ENCODE measurements at regions not wholly inside any gene's neighbourhood (a gene's known extent, or its start where the extent isn't known, plus 50 kb on each side); places are given as distances from the start of the nearest gene placed in this dataset.

GRCh38 chr16:82470016-82470415, 156.8 kb upstream of the CDH13 start:
- H3K9me3 ChIP-seq (ENCODE audit: control insufficient read depth in 1 of 2, insufficient read depth in 1 of 2, low read length in 2 of 2), result peaks cover 0 to 4% of the 10 kb centered on the region in 2 experiments
- no peaks in the 10 kb centered on the region for H3K36me3 ChIP-seq (ENCODE audit: insufficient read depth, low read length)
- H3K27ac ChIP-seq (ENCODE audit: low read depth in 1 of 2, low read length in 2 of 2), result no peak overlapping the region
- H3K4me3 Mint-ChIP-seq, result no peak overlapping the region
- peaks cover 27% of the 10 kb centered on the region for H3K27me3 Mint-ChIP-seq
- H3K4me1 Mint-ChIP-seq (ENCODE audit: low read depth), result no peaks in the 10 kb centered on the region
- ATAC-seq (ENCODE audit: poor library complexity) (no peak), DNase-seq (no peak)
- TF ChIP-seq CTCF (IDR thresholded peaks at IDR 0.05), result no peak
- H3K27me3 ChIP-seq (ENCODE audit: control insufficient read depth in 1 of 2, insufficient read depth in 2 of 2, low read length in 2 of 2), result no peaks in the 10 kb centered on the region
- H3K9me3 Mint-ChIP-seq, result peaks cover 4% of the 10 kb centered on the region
- no peaks in the 10 kb centered on the region for H3K36me3 Mint-ChIP-seq (ENCODE audit: low read depth)
- H3K4me1 ChIP-seq (ENCODE audit: insufficient read depth, low read length), result no peaks in the 10 kb centered on the region
- H3K4me3 ChIP-seq (ENCODE audit: low read length), result no peak overlapping the region
- CTCF ChIA-PET, result no interaction called here
- POLR2A ChIA-PET, result no interaction called here
- intact Hi-C loops (cut with DNase I, micrococcal nuclease), result no loop called here
- no peak overlapping the region for H3K27ac Mint-ChIP-seq

GRCh38 chr16:82464187-82464586, 162.6 kb upstream of the CDH13 start:
- H3K36me3 ChIP-seq (ENCODE audit: insufficient read depth, low read length), result no peaks in the 10 kb centered on the region
- H3K4me1 Mint-ChIP-seq (ENCODE audit: low read depth), result no peaks in the 10 kb centered on the region
- H3K27ac ChIP-seq (ENCODE audit: low read depth in 1 of 2, low read length in 2 of 2), result no peak overlapping the region
- ATAC-seq (ENCODE audit: poor library complexity), result no peak
- no peaks in the 10 kb centered on the region for H3K4me1 ChIP-seq (ENCODE audit: insufficient read depth, low read length)
- H3K9me3 ChIP-seq (ENCODE audit: control insufficient read depth in 1 of 2, insufficient read depth in 1 of 2, low read length in 2 of 2), result peaks cover 0 to 3% of the 10 kb centered on the region in 2 experiments
- no peak overlapping the region for H3K4me3 ChIP-seq (ENCODE audit: low read length)
- H3K36me3 Mint-ChIP-seq (ENCODE audit: low read depth), result no peaks in the 10 kb centered on the region
- H3K4me3 Mint-ChIP-seq, result no peak overlapping the region
- CTCF ChIA-PET, result no interaction called here
- no peak for TF ChIP-seq CTCF (IDR thresholded peaks at IDR 0.05)
- no peaks in the 10 kb centered on the region for H3K27me3 ChIP-seq (ENCODE audit: control insufficient read depth in 1 of 2, insufficient read depth in 2 of 2, low read length in 2 of 2)
- intact Hi-C loops (cut with DNase I, micrococcal nuclease), result no loop called here
- POLR2A ChIA-PET, result no interaction called here
- no peak overlapping the region for H3K27ac Mint-ChIP-seq
- no peaks in the 10 kb centered on the region for H3K9me3 Mint-ChIP-seq
- H3K27me3 Mint-ChIP-seq, result peaks cover 12% of the 10 kb centered on the region
- no peak for DNase-seq

- Mint-ChIP-seq H3K27me3 (peaks cover 22% of the 10 kb centered on the region), H3K27ac (no peak overlapping the region), H3K9me3 (no peaks in the 10 kb centered on the region), H3K4me1 (ENCODE audit: low read depth) (no peaks in the 10 kb centered on the region), H3K36me3 (ENCODE audit: low read depth) (no peaks in the 10 kb centered on the region), H3K4me3 (no peak overlapping the region)
- ChIA-PET POLR2A (no interaction called here), CTCF (interaction anchor here (0.6 kb wide), 1 partner anchor 196 kb away, joined by 4 read pairs; no protein-coding TSS in a partner anchor)
- Histone ChIP-seq H3K9me3 (ENCODE audit: control insufficient read depth in 1 of 2, insufficient read depth in 1 of 2, low read length in 2 of 2) (peaks cover 0 to 3% of the 10 kb centered on the region in 2 experiments), H3K4me1 (ENCODE audit: insufficient read depth, low read length) (no peaks in the 10 kb centered on the region), H3K36me3 (ENCODE audit: insufficient read depth, low read length) (no peaks in the 10 kb centered on the region), H3K4me3 (ENCODE audit: low read length) (no peak overlapping the region), H3K27ac (ENCODE audit: low read depth in 1 of 2, low read length in 2 of 2) (no peak overlapping the region), H3K27me3 (ENCODE audit: control insufficient read depth in 1 of 2, insufficient read depth in 2 of 2, low read length in 2 of 2) (no peaks in the 10 kb centered on the region)
- TF ChIP-seq CTCF (IDR thresholded peaks at IDR 0.05), result no peak
- ATAC-seq (ENCODE audit: poor library complexity) (no peak), DNase-seq (no peak)
- intact Hi-C loops (cut with DNase I, micrococcal nuclease), result no loop called here
Measured at GRCh38 chr16:82460766-82461165, 166.0 kb upstream of the CDH13 start.
